NCI-H2196 (cell line): ENCODE measurements at regions not wholly inside any gene's neighbourhood (a gene's known extent, or its start where the extent isn't known, plus 50 kb on each side); places are given as distances from the start of the nearest gene placed in this dataset.
"Not testable (repeated sequence)": the region's sequence is repeated elsewhere in the genome, so short reads cannot be mapped to it uniquely, and the experiment has no call there.

Experiments used
- DNase-seq: peaks from one replicate; lab custom pipeline; 2025; ENCODE audit not compliant: unreplicated experiment; lab: John Stamatoyannopoulos, UW

DNA sequence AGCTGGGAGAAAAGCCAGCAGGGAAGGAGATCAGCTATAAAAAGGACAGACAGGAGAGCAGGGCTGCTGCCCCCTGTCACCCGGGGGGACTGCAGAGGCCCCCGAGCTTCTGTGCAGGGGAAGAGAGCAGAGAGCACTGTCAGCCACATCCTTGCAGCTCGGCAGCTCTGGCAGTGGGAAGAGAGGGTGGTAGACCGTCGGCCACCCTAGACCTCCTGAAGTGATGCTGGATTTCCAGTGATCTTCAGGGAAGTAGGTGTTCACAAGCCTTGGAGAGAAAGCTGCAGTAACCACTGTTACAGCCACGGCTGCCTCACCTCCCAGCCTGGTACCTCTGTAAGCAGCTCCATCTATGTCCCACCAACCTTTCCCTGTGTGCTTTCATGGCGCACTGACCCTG is 134.9 kb downstream of the TFCP2L1 start:
- no peak for DNase-seq

DNA sequence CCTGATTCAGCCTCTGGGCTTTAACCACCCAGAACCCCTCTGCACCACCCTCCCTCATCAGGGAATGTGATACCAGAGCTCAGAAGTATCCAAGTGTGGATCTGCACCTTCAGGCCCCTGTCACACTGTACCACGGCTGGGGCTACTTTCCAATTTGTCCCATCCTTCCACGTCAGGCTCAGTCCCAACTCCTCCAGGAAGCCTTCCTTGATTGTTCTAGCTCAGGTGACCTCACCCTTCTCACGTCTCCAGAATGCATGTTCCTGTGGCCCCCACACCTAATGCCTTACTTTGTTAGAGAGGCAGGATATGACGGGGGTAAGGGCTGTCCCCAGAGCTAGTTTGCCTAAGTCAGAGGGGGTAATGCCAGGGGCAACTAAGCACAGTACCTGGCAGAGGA is 134.3 kb downstream of the TFCP2L1 start:
- no peak for DNase-seq

DNA sequence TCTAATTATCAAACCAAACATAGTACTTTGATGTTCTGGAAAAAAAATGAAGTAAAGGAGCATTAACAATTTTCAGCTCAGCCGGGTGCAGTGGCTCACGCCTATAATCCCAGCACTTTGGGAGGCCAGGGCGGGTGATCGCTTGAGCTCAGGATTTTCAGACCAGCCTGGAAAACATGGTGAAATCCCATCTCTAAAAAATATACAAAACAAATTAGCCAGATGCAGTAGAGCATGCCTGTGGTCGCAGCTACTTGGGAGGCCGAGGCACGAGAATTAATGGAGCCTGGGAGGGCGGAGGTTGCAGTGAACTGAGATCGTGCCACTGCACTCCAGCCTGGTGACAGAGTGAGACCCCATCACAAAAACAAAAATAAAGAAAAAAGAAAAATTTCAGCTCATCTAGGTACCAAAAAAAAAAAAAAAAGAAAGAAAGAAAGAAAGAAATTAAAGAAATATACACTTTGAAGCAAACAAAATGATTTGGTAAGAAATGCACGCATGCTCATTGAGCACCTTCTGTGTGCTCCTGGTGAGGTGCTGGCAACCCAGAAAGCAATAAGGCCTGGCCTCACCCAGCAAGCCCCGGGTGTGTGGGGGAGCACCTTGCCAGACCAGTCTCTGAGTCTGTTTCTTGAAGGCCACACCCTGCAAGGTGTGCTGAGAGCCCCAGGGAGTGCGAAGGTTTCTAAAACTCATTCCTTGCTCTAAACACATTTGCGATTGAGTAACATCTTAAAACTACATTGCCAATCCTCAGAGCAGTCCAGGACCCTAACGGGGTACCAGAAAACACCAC is 133.5 kb downstream of the TFCP2L1 start:
- DNase-seq, result no peak

DNA sequence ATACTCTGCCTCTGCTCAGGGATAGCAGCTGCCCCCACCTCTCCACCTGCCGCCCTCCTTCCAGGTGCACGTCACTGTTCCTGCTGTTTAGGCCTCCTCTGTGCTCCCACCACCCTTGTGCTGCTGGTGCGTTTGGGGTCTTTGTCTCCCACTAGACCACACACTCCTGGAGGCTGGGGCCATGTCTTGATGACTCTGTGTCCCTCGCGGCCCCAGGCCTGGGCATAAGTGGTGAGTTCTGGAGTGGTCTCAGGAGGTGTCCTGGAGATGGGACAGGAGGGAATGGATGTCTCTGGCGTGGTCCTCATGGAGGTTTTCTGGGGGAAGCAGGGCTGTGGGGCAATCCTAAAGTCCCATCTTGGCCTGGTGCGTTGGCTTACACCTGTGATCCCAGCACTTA is 132.1 kb downstream of the TFCP2L1 start:
- no peak for DNase-seq

DNA sequence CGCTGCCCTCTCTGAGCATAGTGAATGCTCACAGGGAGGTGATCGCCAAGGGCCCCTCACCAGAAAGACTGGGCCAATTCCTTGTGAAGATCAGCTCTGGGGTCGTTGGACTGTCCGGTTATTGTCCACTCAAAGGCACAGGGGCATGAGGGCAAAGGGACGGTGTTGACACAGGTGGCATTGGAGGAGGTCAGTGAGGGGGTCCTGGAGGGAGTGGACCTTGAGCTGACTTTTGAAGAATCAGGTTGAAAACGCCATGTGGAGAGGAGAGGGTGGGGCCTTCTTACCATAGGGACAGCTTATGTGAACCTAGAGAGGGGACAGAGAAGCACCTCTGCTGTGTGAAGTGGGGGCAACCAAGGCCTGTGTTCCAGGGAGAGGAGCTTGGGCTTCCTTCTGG is 131.5 kb downstream of the TFCP2L1 start:
- DNase-seq, result no peak

DNA sequence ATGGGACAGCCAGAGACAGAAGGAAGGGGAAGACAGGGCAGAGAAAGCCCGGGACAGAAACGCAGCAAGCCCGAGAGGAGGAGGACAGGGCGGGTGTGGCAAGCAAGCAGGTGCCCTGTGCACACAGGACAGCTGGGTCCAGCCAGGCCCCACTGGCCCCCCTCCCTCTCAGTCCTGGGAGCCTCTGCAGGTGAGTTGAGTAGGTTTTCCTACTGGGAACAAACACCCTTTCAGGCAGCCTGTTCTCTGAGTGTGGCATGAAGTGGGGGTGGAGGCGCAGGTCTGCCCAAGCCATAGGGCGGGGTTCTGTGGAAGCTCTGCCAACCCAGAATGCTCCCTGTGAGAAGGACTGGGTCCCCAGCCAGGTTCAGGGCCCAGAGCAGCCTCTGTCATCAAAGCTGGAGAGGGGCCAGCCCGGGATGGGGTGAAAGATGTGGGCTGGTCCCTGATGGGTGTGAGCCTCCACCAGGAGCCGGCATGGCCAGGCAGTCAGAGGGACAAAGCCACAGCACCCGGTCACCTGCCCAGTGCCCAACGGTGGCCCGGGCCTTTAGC is 129.4 kb downstream of the TFCP2L1 start:
- peak; percentile 90 for DNase-seq

DNA sequence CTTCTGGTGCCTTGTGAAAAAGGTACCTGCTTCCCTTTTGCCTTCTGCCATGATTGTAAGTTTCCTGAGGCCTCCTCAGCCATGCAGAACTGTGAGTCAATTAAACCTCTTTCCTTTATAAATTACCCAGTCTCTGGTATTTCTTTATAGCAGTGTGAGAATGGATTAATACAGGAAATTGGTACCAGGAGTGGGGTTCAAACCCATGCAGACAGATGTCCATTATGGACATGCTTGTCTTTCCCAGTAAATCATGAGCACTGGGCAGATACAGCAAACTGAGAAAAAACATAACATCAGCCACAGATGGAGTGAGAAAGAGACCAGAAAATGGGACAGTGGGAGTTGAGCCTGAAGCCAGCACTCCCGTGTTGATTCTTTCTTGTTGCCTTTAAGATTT is 127.5 kb downstream of the TFCP2L1 start:
- not testable (repeated sequence) for DNase-seq

DNA sequence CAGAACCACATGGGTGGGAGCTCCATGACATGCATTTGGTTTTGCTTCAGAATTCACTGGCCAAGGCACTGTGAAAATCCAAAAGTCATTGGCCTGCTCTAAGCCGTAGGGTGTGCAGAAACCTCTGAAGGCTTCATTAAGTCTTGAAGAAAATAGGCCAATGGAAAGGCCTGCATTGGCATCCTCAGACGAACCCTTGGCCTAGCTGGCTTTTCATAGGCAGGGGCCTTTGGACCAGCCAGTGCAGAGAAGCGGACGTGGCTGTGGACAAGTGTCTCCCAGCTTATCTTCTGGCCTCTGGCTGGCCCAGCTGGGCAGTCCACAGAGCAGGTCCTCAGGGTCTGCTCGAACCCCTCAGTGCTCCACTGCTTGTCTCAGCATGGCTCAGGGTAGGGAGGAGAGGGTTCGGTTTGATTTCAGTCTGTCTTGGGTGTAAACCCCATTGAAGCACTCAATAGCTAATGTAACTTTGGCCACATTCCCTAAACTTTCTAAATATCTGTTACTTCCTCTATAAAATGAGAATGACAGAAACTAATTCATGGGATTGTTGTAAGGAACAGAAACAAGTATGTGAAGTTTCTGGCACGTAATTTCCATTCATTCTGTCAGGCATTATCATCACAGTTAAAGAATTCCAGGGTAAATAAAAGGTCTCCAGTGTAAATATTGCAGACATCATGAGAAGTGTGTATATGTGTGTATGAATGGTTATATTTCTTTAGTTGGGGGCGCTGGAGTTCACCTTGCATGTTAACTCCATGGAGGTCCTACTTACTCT is 125.5 kb downstream of the TFCP2L1 start:
- DNase-seq, result no peak

DNA sequence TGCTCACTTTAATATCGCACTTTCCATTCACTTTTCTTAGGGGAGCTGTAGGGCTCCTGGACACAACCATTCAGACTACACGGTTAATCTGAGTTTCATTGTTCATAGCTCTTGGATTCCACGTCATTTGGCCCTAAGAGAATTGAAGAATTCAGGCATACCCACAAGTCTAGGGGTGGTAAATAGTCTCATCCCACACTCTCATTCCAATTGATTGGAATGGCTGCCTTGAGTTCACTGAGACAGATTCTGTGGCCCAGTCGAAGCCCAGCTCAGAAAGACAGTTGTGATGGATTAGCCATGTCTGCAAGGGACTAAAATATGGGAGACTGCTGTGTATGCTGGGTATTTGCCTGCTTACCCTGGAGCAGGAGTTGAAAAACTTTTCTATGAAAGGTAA is 124.6 kb downstream of the TFCP2L1 start:
- no peak for DNase-seq

DNA sequence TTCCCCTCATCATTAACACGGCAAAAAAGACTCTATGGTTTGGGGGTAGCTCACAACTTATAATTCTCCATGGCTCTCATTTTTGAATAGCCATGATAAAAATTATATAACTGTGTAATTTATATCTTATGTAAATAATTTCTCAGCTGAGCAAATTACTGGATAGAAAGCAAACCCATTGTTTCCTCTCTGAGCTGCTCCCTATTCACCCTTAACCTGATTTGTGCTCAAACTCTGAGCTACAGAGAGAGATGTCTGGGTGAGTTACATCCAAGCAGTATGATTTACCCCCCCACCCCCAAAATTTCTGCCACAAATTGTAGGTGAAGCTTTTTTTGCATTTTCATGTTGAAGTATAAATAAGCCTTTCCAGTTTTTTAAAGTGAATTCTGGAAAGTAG is 123.7 kb downstream of the TFCP2L1 start:
- no peak for DNase-seq

DNA sequence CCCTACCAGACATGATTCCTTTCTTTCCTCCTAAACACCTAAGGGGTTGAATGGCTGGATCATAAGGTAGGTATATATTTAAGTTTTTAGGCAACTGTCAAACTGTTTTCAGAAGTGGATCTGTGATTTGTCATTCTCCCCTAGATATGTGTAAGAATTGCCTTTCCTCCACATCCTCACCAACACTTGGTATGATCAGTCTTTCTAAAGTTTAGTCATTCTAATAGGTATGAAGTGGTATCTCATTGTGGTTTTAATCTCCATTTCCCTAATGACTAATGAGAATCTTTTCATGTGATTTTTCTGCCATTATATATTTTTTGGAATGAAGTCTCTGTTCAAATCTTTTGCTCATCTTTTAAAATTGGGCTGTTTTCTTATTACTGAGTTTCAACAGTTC is 122.1 kb downstream of the TFCP2L1 start:
- DNase-seq, result no peak

DNA sequence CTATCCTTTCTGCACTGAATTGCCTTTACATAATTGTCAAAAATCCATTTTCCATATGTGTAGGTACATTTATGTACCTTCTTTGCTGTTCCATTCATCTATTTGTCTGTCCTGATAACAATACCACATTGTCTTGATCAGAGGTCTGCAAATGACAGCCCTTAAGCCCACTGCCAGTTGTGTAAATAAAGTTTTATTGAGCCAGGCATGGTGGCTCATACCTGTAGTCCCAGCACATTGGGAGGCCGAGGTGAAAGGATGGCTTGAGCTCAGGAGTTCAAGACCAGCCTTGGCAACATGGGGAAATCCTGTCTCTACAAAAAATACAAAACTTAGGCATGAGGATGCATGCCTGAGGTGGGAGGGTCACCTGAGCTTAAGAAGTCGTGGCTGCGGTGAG is 121.0 kb downstream of the TFCP2L1 start:
- DNase-seq, result no peak

DNA sequence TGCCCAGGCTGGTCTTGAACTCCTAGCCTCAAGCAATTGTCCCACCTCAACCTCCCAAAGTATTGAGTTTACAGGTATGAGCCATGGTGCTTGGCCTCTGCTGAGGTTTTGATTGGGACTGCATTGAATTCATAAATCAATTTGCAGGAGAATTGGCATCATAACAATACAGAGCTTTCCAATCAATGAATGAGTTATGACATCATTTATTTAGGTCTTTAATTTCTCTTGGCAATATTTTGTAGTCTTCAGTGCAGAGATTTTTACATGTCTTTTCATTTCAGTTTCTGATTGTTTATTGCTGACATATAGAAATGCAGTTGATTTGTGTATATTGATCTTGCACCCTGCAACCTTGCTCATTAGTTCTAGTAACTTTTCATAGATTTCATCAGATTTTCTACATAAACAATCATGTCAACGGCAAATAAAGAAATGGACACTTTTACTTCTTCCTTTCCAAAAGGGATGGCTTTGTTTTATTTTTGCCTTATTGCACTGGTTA is 119.9 kb downstream of the TFCP2L1 start:
- DNase-seq, result no peak
